ENCODE measurements at regions not wholly inside any gene's neighbourhood (a gene's known extent, or its start where the extent isn't known, plus 50 kb on each side); places are given as distances from the start of the nearest gene placed in this dataset.

- no peak for TF ChIP-seq CTCF (IDR thresholded peaks at IDR 0.05)
- Histone ChIP-seq H3K4me1 (no peaks in the 10 kb centered on the region), H3K9me3 (no peaks in the 10 kb centered on the region), H3K36me3 (no peaks in the 10 kb centered on the region), H3K27ac (no peak overlapping the region), H3K4me3 (no peak overlapping the region), H3K27me3 (no peaks in the 10 kb centered on the region)
- DNase-seq (ENCODE audit: low spot score), result no peak
Observed at GRCh38 chr5:28703651-28704260, 1665.4 kb upstream of the CDH9 start.

- H3K4me3 ChIP-seq, result no peak overlapping the region
- H3K27me3 ChIP-seq, result no peaks in the 10 kb centered on the region
- no peaks in the 10 kb centered on the region for H3K36me3 ChIP-seq
- H3K9me3 ChIP-seq, result no peaks in the 10 kb centered on the region
- DNase-seq (ENCODE audit: low spot score), result no peak
- H3K4me1 ChIP-seq, result no peaks in the 10 kb centered on the region
- no peak overlapping the region for H3K27ac ChIP-seq
- TF ChIP-seq CTCF (IDR thresholded peaks at IDR 0.05), result no peak
Observed at GRCh38 chr5:28691526-28691925, 1653.1 kb upstream of the CDH9 start.

GRCh38 chr5:28685794-28686193 is 1647.4 kb upstream of the CDH9 start:
- Histone ChIP-seq H3K36me3 (no peaks in the 10 kb centered on the region), H3K27me3 (no peaks in the 10 kb centered on the region), H3K4me1 (no peaks in the 10 kb centered on the region), H3K27ac (no peak overlapping the region), H3K9me3 (no peaks in the 10 kb centered on the region), H3K4me3 (no peak overlapping the region)
- DNase-seq (ENCODE audit: low spot score), result no peak
- no peak for TF ChIP-seq CTCF (IDR thresholded peaks at IDR 0.05)

- no peak for DNase-seq (ENCODE audit: low spot score)
- no peak overlapping the region for H3K4me3 ChIP-seq
- TF ChIP-seq CTCF (IDR thresholded peaks at IDR 0.05), result no peak
Observed at GRCh38 chr5:28678899-28679298, 1640.5 kb upstream of the CDH9 start.

GRCh38 chr5:28666110-28666509 is 1627.7 kb upstream of the CDH9 start:
- no peak for DNase-seq (ENCODE audit: low spot score)
- Histone ChIP-seq H3K27ac (no peak overlapping the region), H3K4me1 (no peaks in the 10 kb centered on the region), H3K4me3 (no peak overlapping the region), H3K9me3 (peaks cover 0 to 6% of the 10 kb centered on the region in 2 donors), H3K27me3 (no peaks in the 10 kb centered on the region), H3K36me3 (no peaks in the 10 kb centered on the region)
- no peak for TF ChIP-seq CTCF (IDR thresholded peaks at IDR 0.05)

More at GRCh38 chr5:28678899-28679298, 1640.5 kb upstream of the CDH9 start:
- H3K4me1 ChIP-seq, result no peaks in the 10 kb centered on the region
- H3K9me3 ChIP-seq, result no peaks in the 10 kb centered on the region
- no peaks in the 10 kb centered on the region for H3K36me3 ChIP-seq
- no peak overlapping the region for H3K27ac ChIP-seq
- no peaks in the 10 kb centered on the region for H3K27me3 ChIP-seq

GRCh38 chr5:28648108-28648507 is 1609.7 kb upstream of the CDH9 start:
- DNase-seq (ENCODE audit: low spot score), result no peak
- Histone ChIP-seq H3K36me3 (no peaks in the 10 kb centered on the region), H3K27ac (no peak overlapping the region), H3K9me3 (no peaks in the 10 kb centered on the region), H3K27me3 (no peaks in the 10 kb centered on the region), H3K4me1 (no peaks in the 10 kb centered on the region), H3K4me3 (no peak overlapping the region)
- no peak for TF ChIP-seq CTCF (IDR thresholded peaks at IDR 0.05)
